ENCODE measurements at regions not wholly inside any gene's neighbourhood (a gene's known extent, or its start where the extent isn't known, plus 50 kb on each side); places are given as distances from the start of the nearest gene placed in this dataset.
A peak's percentile ranks its signal among the peaks of the same experiment; 100 is the strongest.

- no peak for DNase-seq
These were observed 123.4 kb downstream of the CEBPB start for GRCh38 chr20:50313827-50314677.

DNA sequence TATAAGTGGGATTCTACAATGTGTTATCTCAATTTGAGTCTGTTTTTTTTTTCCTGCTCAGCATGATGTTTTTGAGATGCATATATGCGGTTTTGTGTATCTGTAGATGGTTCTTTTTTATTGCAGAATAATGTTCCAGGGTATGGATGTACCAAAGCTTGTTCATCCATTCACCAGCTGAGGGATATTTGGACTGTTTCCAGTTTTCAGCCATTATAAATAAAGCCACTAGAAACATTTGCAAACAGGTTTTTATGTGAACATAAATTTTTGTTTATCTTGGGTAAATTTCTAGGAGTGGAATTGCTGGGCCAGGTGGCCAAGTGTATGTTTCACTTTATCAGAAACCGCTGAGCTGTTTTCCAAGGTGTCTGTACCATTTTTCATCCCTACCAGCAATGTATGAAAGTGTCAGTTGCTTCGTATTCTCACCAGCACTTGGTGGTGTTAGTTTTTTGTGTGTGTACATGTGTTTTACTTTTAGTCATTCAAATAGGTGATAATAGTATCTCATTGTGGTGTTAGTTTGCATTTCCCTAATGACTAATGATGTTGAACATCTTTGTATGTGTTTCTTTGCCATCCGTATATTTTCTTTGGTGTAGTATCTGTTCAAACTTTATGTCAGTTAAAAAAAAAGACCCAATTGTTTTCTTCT, 124.2 kb downstream of the CEBPB start:
- DNase-seq: peak in 1 of 2 experiments; percentile 19

- no peak for DNase-seq
These were observed 125.2 kb downstream of the CEBPB start for GRCh38 chr20:50315586-50316551.

- no peak for DNase-seq
These were observed 126.5 kb downstream of the CEBPB start for GRCh38 chr20:50317116-50317515.

DNA sequence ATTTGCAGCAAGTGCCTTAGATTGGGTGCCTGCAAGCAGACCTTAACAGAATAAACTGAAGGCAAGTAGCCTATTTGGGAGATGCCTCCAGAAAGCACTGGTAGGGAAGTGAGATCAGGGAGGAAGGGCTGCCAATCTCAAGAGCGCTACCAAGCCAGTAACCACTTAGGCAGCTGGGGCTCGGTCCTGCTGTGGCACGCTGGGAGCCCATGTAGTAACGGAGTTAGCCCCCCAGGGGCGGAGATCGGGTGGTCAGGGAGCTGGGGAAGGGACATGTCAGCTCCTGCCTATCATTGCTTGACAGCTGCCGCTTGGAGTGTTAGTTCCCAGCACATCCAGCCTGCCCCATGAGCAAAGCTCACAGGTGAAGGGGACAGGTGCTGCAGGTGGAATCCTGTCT, 127.0 kb downstream of the CEBPB start:
- DNase-seq: no peak

DNA sequence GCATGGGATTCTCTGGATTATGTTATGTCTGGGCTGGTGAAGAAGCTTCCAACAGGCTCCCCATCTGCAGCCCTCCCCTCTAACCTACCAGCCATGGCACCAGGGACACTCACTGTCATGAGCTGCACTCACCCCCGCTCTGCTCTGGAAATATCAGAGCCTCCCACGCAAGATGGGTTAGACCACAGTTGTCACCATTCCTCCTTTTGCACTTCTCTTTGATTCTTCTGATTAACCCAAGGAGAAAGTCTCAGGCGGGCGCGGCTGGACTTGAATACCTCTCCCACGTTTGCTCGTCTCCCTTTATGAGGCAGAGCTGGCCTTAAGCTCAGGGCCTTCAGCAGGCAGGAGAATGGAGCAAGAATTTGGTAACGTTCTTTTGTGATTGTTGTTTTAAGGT, 128.1 kb downstream of the CEBPB start:
- DNase-seq: no peak

GRCh38 chr20:50320005-50320900, 129.6 kb downstream of the CEBPB start:
- no peak for DNase-seq

GRCh38 chr20:50320901-50321796, 130.5 kb downstream of the CEBPB start:
- DNase-seq: no peak

GRCh38 chr20:50321797-50322480, 131.3 kb downstream of the CEBPB start:
- no peak for DNase-seq

- DNase-seq: no peak
These were observed 132.1 kb downstream of the CEBPB start for GRCh38 chr20:50322703-50323131.

- DNase-seq: no peak
These were observed 132.6 kb downstream of the CEBPB start for GRCh38 chr20:50323209-50323608.

- no peak for DNase-seq
These were observed 133.4 kb downstream of the CEBPB start for GRCh38 chr20:50323777-50324775.

GRCh38 chr20:50325215-50325614, 134.6 kb downstream of the CEBPB start:
- no peak for DNase-seq

- DNase-seq: no peak
These were observed 135.0 kb downstream of the CEBPB start for GRCh38 chr20:50325651-50326050.

- DNase-seq: no peak
These were observed 137.0 kb downstream of the CEBPB start for GRCh38 chr20:50327666-50328065.

- no peak for DNase-seq
These were observed 137.8 kb downstream of the CEBPB start for GRCh38 chr20:50328222-50328979.

- no peak for DNase-seq
These were observed 138.6 kb downstream of the CEBPB start for GRCh38 chr20:50328996-50329898.

All from NCI-H2081 (cell line).